Globus pallidus (tissue), 1 donor: ENCODE measurements at regions not wholly inside any gene's neighbourhood (a gene's known extent, or its start where the extent isn't known, plus 50 kb on each side); places are given as distances from the start of the nearest gene placed in this dataset.

ENCODE experiments used
- DNase-seq: peaks from one replicate; pipeline ENCODE4 v3.0.0-alpha.2; 2015; ENCODE audit warnings: low spot score

- DNase-seq: no peak
Observed at GRCh38 chr5:168055961-168056360, 235.5 kb upstream of the WWC1 start.

- no peak for DNase-seq
Observed at GRCh38 chr5:168056499-168057182, 234.8 kb upstream of the WWC1 start.

- no peak for DNase-seq
Observed at GRCh38 chr5:168057905-168058304, 233.5 kb upstream of the WWC1 start.

GRCh38 chr5:168059131-168059530 is 232.3 kb upstream of the WWC1 start:
- no peak for DNase-seq

GRCh38 chr5:168062239-168062638 is 229.2 kb upstream of the WWC1 start:
- no peak for DNase-seq

GRCh38 chr5:168064457-168064856 is 227.0 kb upstream of the WWC1 start:
- no peak for DNase-seq

- DNase-seq: no peak
Observed at GRCh38 chr5:168064933-168065622, 226.4 kb upstream of the WWC1 start.

GRCh38 chr5:168066536-168067208 is 224.8 kb upstream of the WWC1 start:
- DNase-seq: no peak

GRCh38 chr5:168070761-168071160 is 220.7 kb upstream of the WWC1 start:
- DNase-seq: no peak

GRCh38 chr5:168072665-168073064 is 218.8 kb upstream of the WWC1 start:
- no peak for DNase-seq

- DNase-seq: no peak
Observed at GRCh38 chr5:168073311-168073710, 218.1 kb upstream of the WWC1 start.

GRCh38 chr5:168073991-168074800 is 217.2 kb upstream of the WWC1 start:
- no peak for DNase-seq

GRCh38 chr5:168075387-168075786 is 216.1 kb upstream of the WWC1 start:
- DNase-seq: no peak

- DNase-seq: no peak
Observed at GRCh38 chr5:168076561-168076991, 214.9 kb upstream of the WWC1 start.

- no peak for DNase-seq
Observed at GRCh38 chr5:168085261-168086031, 206.0 kb upstream of the WWC1 start.

- DNase-seq: no peak
Observed at GRCh38 chr5:168086104-168086610, 205.3 kb upstream of the WWC1 start.

- no peak for DNase-seq
Observed at GRCh38 chr5:168086746-168087145, 204.7 kb upstream of the WWC1 start.

- no peak for DNase-seq
Observed at GRCh38 chr5:168088410-168089173, 202.9 kb upstream of the WWC1 start.

- DNase-seq: no peak
Observed at GRCh38 chr5:168089201-168089887, 202.1 kb upstream of the WWC1 start.
